ENCODE measurements at regions not wholly inside any gene's neighbourhood (a gene's known extent, or its start where the extent isn't known, plus 50 kb on each side); places are given as distances from the start of the nearest gene placed in this dataset.

DNA sequence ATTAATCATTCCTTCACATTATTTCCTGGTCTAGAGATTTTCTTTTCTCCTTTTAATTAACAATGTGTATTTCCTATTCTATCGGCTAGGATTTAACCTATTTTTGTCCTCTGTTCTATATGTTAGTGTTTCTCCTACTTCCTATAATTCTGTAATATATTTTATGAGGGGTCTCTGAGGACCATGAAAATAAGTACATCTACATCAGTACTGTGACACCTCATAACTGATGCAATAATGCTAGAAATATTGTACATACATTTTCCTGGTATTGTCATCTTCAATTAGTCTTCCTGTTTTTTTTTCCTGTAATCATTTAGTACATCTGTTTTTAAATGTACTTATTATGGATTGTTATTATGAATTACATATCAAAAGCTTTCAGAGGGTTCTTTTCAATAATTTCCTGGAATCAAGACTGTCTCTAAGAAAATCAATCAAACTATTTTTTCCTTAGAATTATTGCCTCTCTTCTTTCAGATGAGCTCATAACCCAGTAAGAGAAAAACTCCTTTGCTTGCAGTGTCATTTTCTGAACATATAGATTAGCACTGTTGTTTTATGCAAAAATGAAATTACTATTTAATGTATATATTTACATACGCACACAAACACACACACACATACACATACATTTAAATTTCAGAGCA is 1004.3 kb downstream of the SLITRK5 start:
- Histone ChIP-seq H3K4me1 (ENCODE audit: insufficient read depth, low read length) (no peaks in the 10 kb centered on the region), H3K4me3 (ENCODE audit: insufficient read depth, low read length) (no peak overlapping the region), H3K4me2 (ENCODE audit: insufficient read depth, low read length) (no peak overlapping the region), H3K27me3 (ENCODE audit: insufficient read depth, low read length) (no peaks in the 10 kb centered on the region), H2AFZ (ENCODE audit: low read length) (no peak overlapping the region), H3K27ac (ENCODE audit: low read depth, low read length) (no peak overlapping the region), H3K79me2 (ENCODE audit: insufficient read depth, low read length) (no peaks in the 10 kb centered on the region), H3K36me3 (ENCODE audit: insufficient read depth, low read length) (no peaks in the 10 kb centered on the region), H4K20me1 (ENCODE audit: insufficient read depth, low read length) (no peaks in the 10 kb centered on the region), H3K9me3 (ENCODE audit: low read depth, low read length) (peaks cover 2% of the 10 kb centered on the region)
- no peak for DNase-seq (ENCODE audit: insufficient read length, low spot score, missing footprints)
- TF ChIP-seq, protein P1, sequence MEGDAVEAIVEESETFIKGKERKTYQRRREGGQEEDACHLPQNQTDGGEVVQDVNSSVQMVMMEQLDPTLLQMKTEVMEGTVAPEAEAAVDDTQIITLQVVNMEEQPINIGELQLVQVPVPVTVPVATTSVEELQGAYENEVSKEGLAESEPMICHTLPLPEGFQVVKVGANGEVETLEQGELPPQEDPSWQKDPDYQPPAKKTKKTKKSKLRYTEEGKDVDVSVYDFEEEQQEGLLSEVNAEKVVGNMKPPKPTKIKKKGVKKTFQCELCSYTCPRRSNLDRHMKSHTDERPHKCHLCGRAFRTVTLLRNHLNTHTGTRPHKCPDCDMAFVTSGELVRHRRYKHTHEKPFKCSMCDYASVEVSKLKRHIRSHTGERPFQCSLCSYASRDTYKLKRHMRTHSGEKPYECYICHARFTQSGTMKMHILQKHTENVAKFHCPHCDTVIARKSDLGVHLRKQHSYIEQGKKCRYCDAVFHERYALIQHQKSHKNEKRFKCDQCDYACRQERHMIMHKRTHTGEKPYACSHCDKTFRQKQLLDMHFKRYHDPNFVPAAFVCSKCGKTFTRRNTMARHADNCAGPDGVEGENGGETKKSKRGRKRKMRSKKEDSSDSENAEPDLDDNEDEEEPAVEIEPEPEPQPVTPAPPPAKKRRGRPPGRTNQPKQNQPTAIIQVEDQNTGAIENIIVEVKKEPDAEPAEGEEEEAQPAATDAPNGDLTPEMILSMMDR (IDR thresholded peaks at IDR 0.05; ENCODE audit: extremely low read depth, low read depth, low read length) = no peak

DNA sequence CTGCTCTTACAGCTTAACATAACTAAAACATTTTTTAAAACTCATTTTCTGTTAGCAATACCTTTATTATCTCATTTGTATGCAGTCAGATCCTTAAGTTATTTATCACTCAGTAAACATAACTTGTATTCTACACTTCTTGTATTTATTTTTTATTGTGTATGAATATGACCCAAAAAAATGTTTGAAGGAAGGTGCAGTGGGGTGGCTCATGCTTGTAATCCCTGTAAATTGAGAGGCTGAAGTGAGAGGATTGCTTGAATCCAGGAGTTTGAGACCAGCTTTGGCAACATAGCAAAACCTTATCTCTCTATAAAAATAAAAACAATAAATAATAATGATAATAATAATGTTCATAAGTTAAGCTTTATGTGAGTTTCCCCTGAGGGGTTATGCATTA is 1004.8 kb downstream of the SLITRK5 start:
- Histone ChIP-seq H3K27me3 (ENCODE audit: insufficient read depth, low read length) (no peaks in the 10 kb centered on the region), H2AFZ (ENCODE audit: low read length) (no peak overlapping the region), H4K20me1 (ENCODE audit: insufficient read depth, low read length) (no peaks in the 10 kb centered on the region), H3K4me1 (ENCODE audit: insufficient read depth, low read length) (no peaks in the 10 kb centered on the region), H3K79me2 (ENCODE audit: insufficient read depth, low read length) (no peaks in the 10 kb centered on the region), H3K4me3 (ENCODE audit: insufficient read depth, low read length) (no peak overlapping the region), H3K36me3 (ENCODE audit: insufficient read depth, low read length) (no peaks in the 10 kb centered on the region), H3K9me3 (ENCODE audit: low read depth, low read length) (no peaks in the 10 kb centered on the region), H3K4me2 (ENCODE audit: insufficient read depth, low read length) (no peak overlapping the region), H3K27ac (ENCODE audit: low read depth, low read length) (no peak overlapping the region)
- TF ChIP-seq, protein P1 (IDR thresholded peaks at IDR 0.05; ENCODE audit: extremely low read depth, low read depth, low read length) = no peak
- DNase-seq (ENCODE audit: insufficient read length, low spot score, missing footprints) = no peak

DNA sequence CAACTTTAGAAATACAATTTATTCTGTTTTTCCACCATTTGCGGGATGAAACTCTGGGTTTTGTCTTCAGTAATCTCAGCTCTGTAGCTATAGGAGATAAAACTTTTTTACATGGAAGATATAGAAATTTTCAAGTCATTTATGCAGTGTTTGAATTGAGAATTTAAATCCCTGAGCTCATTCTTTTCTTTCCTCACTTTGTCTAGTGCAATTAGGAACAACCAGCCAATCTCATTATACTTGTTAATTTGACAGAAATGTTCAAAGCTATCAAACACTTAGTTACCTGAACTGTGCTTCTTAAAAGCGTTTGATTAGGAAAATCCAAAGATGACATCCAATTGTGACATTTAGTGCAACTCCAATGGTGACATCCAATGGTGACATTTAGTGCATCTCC is 1014.3 kb downstream of the SLITRK5 start:
- TF ChIP-seq, protein P1 (IDR thresholded peaks at IDR 0.05; ENCODE audit: extremely low read depth, low read depth, low read length) = no peak
- no peak for DNase-seq (ENCODE audit: insufficient read length, low spot score, missing footprints)
- Histone ChIP-seq H3K27me3 (ENCODE audit: insufficient read depth, low read length) (no peaks in the 10 kb centered on the region), H3K36me3 (ENCODE audit: insufficient read depth, low read length) (no peaks in the 10 kb centered on the region), H3K79me2 (ENCODE audit: insufficient read depth, low read length) (no peaks in the 10 kb centered on the region), H3K4me1 (ENCODE audit: insufficient read depth, low read length) (no peaks in the 10 kb centered on the region), H3K9me3 (ENCODE audit: low read depth, low read length) (no peaks in the 10 kb centered on the region), H3K4me2 (ENCODE audit: insufficient read depth, low read length) (no peak overlapping the region), H3K4me3 (ENCODE audit: insufficient read depth, low read length) (no peak overlapping the region), H4K20me1 (ENCODE audit: insufficient read depth, low read length) (no peaks in the 10 kb centered on the region), H3K27ac (ENCODE audit: low read depth, low read length) (no peak overlapping the region), H2AFZ (ENCODE audit: low read length) (no peak overlapping the region)

DNA sequence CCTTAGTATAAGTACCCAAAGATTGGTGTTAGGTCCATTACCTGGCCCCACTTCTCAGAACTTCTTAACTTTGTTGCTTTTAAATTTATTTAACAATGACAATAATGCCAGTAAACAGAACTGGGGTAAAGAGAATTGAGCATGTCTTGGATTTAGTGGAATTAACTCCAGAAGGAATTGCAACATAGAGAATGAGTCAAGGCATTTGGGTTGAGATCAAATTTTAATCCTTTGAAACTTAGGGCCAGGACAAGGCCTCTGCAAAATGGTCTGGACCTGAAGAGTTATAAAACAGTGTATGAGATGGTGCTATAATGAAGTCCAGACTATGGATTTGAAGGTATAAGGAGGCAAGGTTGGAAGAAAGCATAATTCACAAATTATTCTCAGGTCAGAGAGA is 1030.4 kb downstream of the SLITRK5 start:
- Histone ChIP-seq H3K4me1 (ENCODE audit: insufficient read depth, low read length) (no peaks in the 10 kb centered on the region), H3K4me3 (ENCODE audit: insufficient read depth, low read length) (no peak overlapping the region), H3K9me3 (ENCODE audit: low read depth, low read length) (no peaks in the 10 kb centered on the region), H3K36me3 (ENCODE audit: insufficient read depth, low read length) (no peaks in the 10 kb centered on the region), H3K79me2 (ENCODE audit: insufficient read depth, low read length) (no peaks in the 10 kb centered on the region), H3K27me3 (ENCODE audit: insufficient read depth, low read length) (no peaks in the 10 kb centered on the region), H4K20me1 (ENCODE audit: insufficient read depth, low read length) (no peaks in the 10 kb centered on the region), H3K27ac (ENCODE audit: low read depth, low read length) (no peak overlapping the region), H3K4me2 (ENCODE audit: insufficient read depth, low read length) (no peak overlapping the region), H2AFZ (ENCODE audit: low read length) (no peak overlapping the region)
- TF ChIP-seq, protein P1 (IDR thresholded peaks at IDR 0.05; ENCODE audit: extremely low read depth, low read depth, low read length) = no peak
- no peak for DNase-seq (ENCODE audit: insufficient read length, low spot score, missing footprints)

All from osteoblast (primary cell).